ENCODE measurements at regions not wholly inside any gene's neighbourhood (a gene's known extent, or its start where the extent isn't known, plus 50 kb on each side); places are given as distances from the start of the nearest gene placed in this dataset.
A peak's percentile ranks its signal among the peaks of the same experiment; 100 is the strongest.

GRCh38 chr2:192741889-192742288 lies 547.2 kb upstream of the TMEFF2 start:
- TF ChIP-seq, protein P1, sequence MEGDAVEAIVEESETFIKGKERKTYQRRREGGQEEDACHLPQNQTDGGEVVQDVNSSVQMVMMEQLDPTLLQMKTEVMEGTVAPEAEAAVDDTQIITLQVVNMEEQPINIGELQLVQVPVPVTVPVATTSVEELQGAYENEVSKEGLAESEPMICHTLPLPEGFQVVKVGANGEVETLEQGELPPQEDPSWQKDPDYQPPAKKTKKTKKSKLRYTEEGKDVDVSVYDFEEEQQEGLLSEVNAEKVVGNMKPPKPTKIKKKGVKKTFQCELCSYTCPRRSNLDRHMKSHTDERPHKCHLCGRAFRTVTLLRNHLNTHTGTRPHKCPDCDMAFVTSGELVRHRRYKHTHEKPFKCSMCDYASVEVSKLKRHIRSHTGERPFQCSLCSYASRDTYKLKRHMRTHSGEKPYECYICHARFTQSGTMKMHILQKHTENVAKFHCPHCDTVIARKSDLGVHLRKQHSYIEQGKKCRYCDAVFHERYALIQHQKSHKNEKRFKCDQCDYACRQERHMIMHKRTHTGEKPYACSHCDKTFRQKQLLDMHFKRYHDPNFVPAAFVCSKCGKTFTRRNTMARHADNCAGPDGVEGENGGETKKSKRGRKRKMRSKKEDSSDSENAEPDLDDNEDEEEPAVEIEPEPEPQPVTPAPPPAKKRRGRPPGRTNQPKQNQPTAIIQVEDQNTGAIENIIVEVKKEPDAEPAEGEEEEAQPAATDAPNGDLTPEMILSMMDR (IDR thresholded peaks at IDR 0.05 in 2 of 3, conservative IDR thresholded peaks at IDR 0.05 in 1 of 3; ENCODE audit: borderline replicate concordance in 1 of 3, insufficient read depth in 1 of 3, low read depth in 2 of 3, low read length in 2 of 3) = peak; percentile 25 to 56 (median 46); a peak in 5 of 6 replicates
- TF ChIP-seq POLR2A (IDR thresholded peaks at IDR 0.05; ENCODE audit: borderline replicate concordance, extremely low read depth, insufficient read depth, insufficient read length) (no peak), ZNF274 (IDR thresholded peaks at IDR 0.05; ENCODE audit: low read depth, low read length) (no peak)

All from HCT116 (cell line).